ENCODE measurements at regions not wholly inside any gene's neighbourhood (a gene's known extent, or its start where the extent isn't known, plus 50 kb on each side); places are given as distances from the start of the nearest gene placed in this dataset.

GRCh38 chr1:43008115-43009060, 49.7 kb upstream of the SLC2A1 start (continued):
- TF ChIP-seq GLI4 (CRISPR knock-in tag; IDR thresholded peaks at IDR 0.05; ENCODE audit: borderline replicate concordance) (no peak), EEA1 (CRISPR knock-in tag; IDR thresholded peaks at IDR 0.05; ENCODE audit: borderline replicate concordance) (no peak), PREB (CRISPR knock-in tag; IDR thresholded peaks at IDR 0.05) (no peak), ZNF589 (CRISPR knock-in tag; conservative IDR thresholded peaks at IDR 0.05) (no peak), EP300 (IDR thresholded peaks at IDR 0.05; ENCODE audit: low read depth in 2 of 2, low read length in 2 of 2) (peak in 1 of 2 experiments; percentile 64; a peak in 2 of 4 replicates), EP300 (CRISPR knock-in tag; IDR thresholded peaks at IDR 0.05; ENCODE audit: borderline replicate concordance) (peak; percentile 89; the same call in 1 of the 2 replicates), ZBTB49 (CRISPR knock-in tag; IDR thresholded peaks at IDR 0.05; ENCODE audit: borderline replicate concordance) (no peak; the same call in 1 of the 2 replicates), TEAD2 (CRISPR knock-in tag; IDR thresholded peaks at IDR 0.05) (no peak), HNF1A (IDR thresholded peaks at IDR 0.05; ENCODE audit: low read depth) (no peak), HNF1A (CRISPR knock-in tag; IDR thresholded peaks at IDR 0.05; ENCODE audit: borderline replicate concordance) (0 out of 2 replicates have a peak, but pooled peaks have one; percentile 19), YY1 (IDR thresholded peaks at IDR 0.05; ENCODE audit: insufficient read depth, insufficient replicate concordance, low read depth, low read length) (peak; percentile 1), CENPBD1 (CRISPR knock-in tag; IDR thresholded peaks at IDR 0.05; ENCODE audit: borderline replicate concordance, low read depth) (no peak), ZNF20 (CRISPR knock-in tag; IDR thresholded peaks at IDR 0.05) (no peak), SNAPC2 (CRISPR knock-in tag; IDR thresholded peaks at IDR 0.05) (no peak), GRHL1 (CRISPR knock-in tag; conservative IDR thresholded peaks at IDR 0.05) (no peak), ZNF362 (CRISPR knock-in tag; IDR thresholded peaks at IDR 0.05; ENCODE audit: borderline replicate concordance) (no peak; the same call in 1 of the 2 replicates)

All from HepG2 (cell line).